HCT116 (cell line): ENCODE measurements at regions not wholly inside any gene's neighbourhood (a gene's known extent, or its start where the extent isn't known, plus 50 kb on each side); places are given as distances from the start of the nearest gene placed in this dataset.

ENCODE experiments used
- ATAC-seq: fragments of 200-7000 bp; cut with Tn5 transposase; 2 replicates; pipeline ENCODE4 v1.9.1; 2020; ENCODE audit warnings: mild to moderate bottlenecking, moderate library complexity
- BruUV-seq: library from RNA; stranded (reverse); fragments of 400-500 nt; replicated peaks from 2 replicates; lab custom pipeline; 2021; lab: Mats Ljungman, UMichigan
- CTCF ChIA-PET: fragments of 300-600 bp; sonication (Branson Sonifier 250); formaldehyde crosslinking; loops from one replicate; lab custom pipeline; 2021; ENCODE audit warnings: antibody characterized with exemption; lab: Charles Lee
- POLR2A ChIA-PET: fragments of 300-600, 350-600 bp; sonication (Branson Sonifier 250); formaldehyde crosslinking; loops from one replicate; lab custom pipeline; 2021; ENCODE audit warnings: antibody characterized with exemption; lab: Charles Lee
- RAD21 ChIA-PET, 2 experiments: fragments of 300-600 bp; sonication (Branson Sonifier 250); formaldehyde crosslinking; loops; one replicate each; lab custom pipeline; 2023; ENCODE audit warnings: low total read pairs in 2 of 2; ENCODE audit not compliant: uncharacterized antibody in 2 of 2, unreplicated experiment in 2 of 2, low non-redundant PET in 1 of 2; lab: Charles Lee
- DNase-seq: peaks from one replicate; pipeline ENCODE4 v3.0.0-alpha.2; 2010; ENCODE audit warnings: low read depth, low spot score
- H2AFZ ChIP-seq: fragments of 200-600 bp; shearing (Covaris generic), sonication (generic); 2 replicates; pipeline ENCODE4 v1.6.1; 2017; ENCODE audit warnings: low read depth, mixed run types, mixed read lengths, antibody characterized with exemption, low read length; ENCODE audit not compliant: poor library complexity, severe bottlenecking
- H3K27ac ChIP-seq: 2 replicates; pipeline ENCODE4 v1.5.1; 2012; ENCODE audit warnings: low read depth, low read length
- H3K27me3 ChIP-seq: fragments of 200-600 bp; sonication (generic); 2 replicates; pipeline ENCODE4 v1.6.1; 2016; ENCODE audit warnings: mixed run types, low read length, mixed read lengths; ENCODE audit not compliant: insufficient read depth
- H3K36me3 ChIP-seq, 2 experiments: fragments of 200-500 bp in 1 of 2; fragments of 200-600 bp in 1 of 2; sonication (Bioruptor generic) in 1 of 2; sonication (generic) in 1 of 2; 2 replicates each; pipeline versions ENCODE4 v1.5.1 to v1.6.1; 2014 to 2016; ENCODE audit warnings: low read length in 2 of 2, inconsistent platforms in 1 of 2, mixed read lengths in 1 of 2, mixed run types in 1 of 2; ENCODE audit not compliant: insufficient read depth in 2 of 2, control insufficient read depth in 1 of 2
- H3K4me1 ChIP-seq, 2 experiments: fragments of 200-600 bp in 1 of 2; sonication (generic) in 1 of 2; 2 replicates each; pipeline versions ENCODE4 v1.5.1 to v1.6.1; 2012 to 2017; ENCODE audit warnings: low read length in 2 of 2, inconsistent platforms in 1 of 2, mild to moderate bottlenecking in 1 of 2, mixed read lengths in 1 of 2, mixed run types in 1 of 2, moderate library complexity in 1 of 2; ENCODE audit not compliant: insufficient read depth in 2 of 2, control insufficient read depth in 1 of 2
- H3K4me2 ChIP-seq: fragments of 200-600 bp; sonication (generic); 2 replicates; pipeline ENCODE4 v1.6.1; 2017; ENCODE audit warnings: mixed run types, low read length, mixed read lengths
- H3K4me3 ChIP-seq, 2 experiments: fragments of 200-600 bp in 1 of 2; sonication (generic) in 1 of 2; replicated peaks in 1 of 2; 2 replicates each; pipeline ENCODE4 v1.5.1; 2011 to 2016; ENCODE audit warnings: low read length in 2 of 2, control low read depth in 1 of 2, low read depth in 1 of 2, mild to moderate bottlenecking in 1 of 2, mixed read lengths in 1 of 2, mixed run types in 1 of 2
- H3K79me2 ChIP-seq: fragments of 200-600 bp; sonication (generic); 2 replicates; pipeline ENCODE4 v1.6.1; 2017; ENCODE audit warnings: mild to moderate bottlenecking, mixed run types, low read length, moderate library complexity, mixed read lengths; ENCODE audit not compliant: insufficient read depth
- H3K9ac ChIP-seq: fragments of 200-600 bp; sonication (generic); 2 replicates; pipeline ENCODE4 v1.6.1; 2016; ENCODE audit warnings: low read length, mixed read lengths
- H3K9me2 ChIP-seq: fragments of 200-600 bp; sonication (generic), shearing (Covaris generic); 2 replicates; pipeline ENCODE4 v1.6.1; 2017; ENCODE audit warnings: mixed run types, mild to moderate bottlenecking, moderate library complexity; ENCODE audit not compliant: insufficient read depth
- H3K9me3 ChIP-seq, 2 experiments: fragments of 200-500 bp in 1 of 2; fragments of 200-600 bp in 1 of 2; sonication (Bioruptor generic) in 1 of 2; sonication (generic) in 1 of 2; 2 replicates each; pipeline ENCODE4 v1.6.1; 2014 to 2017; ENCODE audit warnings: low read length in 2 of 2, mixed read lengths in 2 of 2, inconsistent platforms in 1 of 2, low read depth in 1 of 2, mild to moderate bottlenecking in 1 of 2, mixed run types in 1 of 2, moderate library complexity in 1 of 2; ENCODE audit not compliant: control insufficient read depth in 1 of 2, insufficient read depth in 1 of 2
- H4K20me1 ChIP-seq: fragments of 200-600 bp; sonication (generic), shearing (Covaris generic); 2 replicates; pipeline ENCODE4 v1.6.1; 2017; ENCODE audit warnings: mixed run types, mild to moderate bottlenecking, moderate library complexity; ENCODE audit not compliant: insufficient read depth
- ATF3 ChIP-seq: IDR thresholded peaks from 2 replicates; pipeline ENCODE4 v1.6.1; 2012
- CEBPB ChIP-seq: IDR thresholded peaks from 2 replicates; pipeline ENCODE4 v1.6.1; 2012; ENCODE audit warnings: low read depth
- EZH2phosphoT487 ChIP-seq: fragments of 200-600 bp; IDR thresholded peaks from 2 replicates; pipeline ENCODE4 v1.6.1; 2018; ENCODE audit warnings: antibody characterized with exemption, borderline replicate concordance
- JUND ChIP-seq: IDR thresholded peaks from 2 replicates; pipeline ENCODE4 v1.6.1; 2012
- MAX ChIP-seq: IDR thresholded peaks from 2 replicates; pipeline ENCODE4 v1.6.1; 2012
- POLR2AphosphoS5 ChIP-seq: IDR thresholded peaks from 2 replicates; pipeline ENCODE4 v1.6.1; 2011; ENCODE audit warnings: mild to moderate bottlenecking, low read depth, low read length, moderate library complexity
- RAD21 ChIP-seq: IDR thresholded peaks from 2 replicates; pipeline ENCODE4 v1.6.1; 2012; ENCODE audit warnings: low read depth, mild to moderate bottlenecking
- REST ChIP-seq: IDR thresholded peaks from 2 replicates; pipeline ENCODE4 v1.6.1; 2012; ENCODE audit warnings: low read depth
- SIN3A ChIP-seq: IDR thresholded peaks from 2 replicates; pipeline ENCODE4 v1.6.1; 2012; ENCODE audit warnings: low read depth
- TCF7L2 ChIP-seq: IDR thresholded peaks from 2 replicates; pipeline ENCODE4 v1.7.0; 2011; ENCODE audit warnings: borderline replicate concordance, inconsistent platforms; ENCODE audit not compliant: insufficient read depth, insufficient read length; ENCODE audit errors: extremely low read depth
- YY1 ChIP-seq: IDR thresholded peaks from 2 replicates; pipeline ENCODE4 v1.6.1; 2011; ENCODE audit warnings: low read length, low read depth, moderate library complexity, mild to moderate bottlenecking; ENCODE audit not compliant: insufficient replicate concordance; ENCODE audit errors: extremely low read depth
- ZFX ChIP-seq: fragments of 450-650 bp; IDR thresholded peaks from 2 replicates; pipeline ENCODE4 v1.6.1; 2017
- ZNF274 ChIP-seq: fragments of 200-500 bp; sonication (Bioruptor generic); IDR thresholded peaks from 2 replicates; pipeline ENCODE4 v1.6.1; 2014; ENCODE audit warnings: mild to moderate bottlenecking, low read depth, low read length, inconsistent platforms
- intact Hi-C: fragments of 100-400 bp; cut with micrococcal nuclease; formaldehyde crosslinking; loops from 2 replicates; pipeline ENCODE4 v1.10.0; 2022
- TF ChIP-seq, protein P1 (sequence below), 3 experiments: fragments of 200-600 bp in 1 of 3; sonication (generic) in 1 of 3; IDR thresholded peaks in 2 of 3; conservative IDR thresholded peaks in 1 of 3; 2 replicates each; pipeline ENCODE4 v1.5.1; 2012 to 2017; ENCODE audit warnings: low read depth in 2 of 3, low read length in 2 of 3, antibody characterized with exemption in 1 of 3, borderline replicate concordance in 1 of 3, control low read depth in 1 of 3, mild to moderate bottlenecking in 1 of 3, mixed read lengths in 1 of 3, mixed run types in 1 of 3, moderate library complexity in 1 of 3; ENCODE audit not compliant: insufficient read depth in 1 of 3

DNA sequence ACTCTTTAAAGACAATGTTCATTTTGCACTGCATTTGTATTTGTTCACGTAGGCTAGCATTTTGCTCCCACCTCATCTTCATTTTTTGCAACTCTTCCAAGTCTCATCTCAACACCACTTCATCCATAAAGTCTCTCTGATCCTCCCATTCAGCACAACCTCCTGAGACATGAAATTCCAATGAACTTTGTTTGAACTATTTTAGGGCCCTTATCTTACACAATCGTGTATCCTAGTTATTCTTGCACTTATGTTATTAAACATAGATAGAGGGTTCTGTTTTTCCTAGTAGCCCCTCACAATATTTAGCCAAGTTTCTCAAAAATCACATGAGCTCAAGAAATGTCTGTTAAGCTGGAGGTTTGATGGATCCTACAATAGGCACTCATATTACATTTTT, 500.5 kb upstream of the ADAMTS5 start:
- ChIA-PET CTCF (no interaction called here), POLR2A (no interaction called here), RAD21 (no interaction called here)
- Histone ChIP-seq H3K4me1 (no peaks in the 10 kb centered on the region), H3K9me3 (peaks cover 12 to 29% of the 10 kb centered on the region in 2 experiments; a peak in 3 of 4 replicates), H2AFZ (no peak overlapping the region), H3K27me3 (no peaks in the 10 kb centered on the region), H3K9ac (no peak overlapping the region), H3K36me3 (no peaks in the 10 kb centered on the region), H3K4me3 (no peak overlapping the region), H3K9me2 (no peaks in the 10 kb centered on the region), H3K27ac (no peak overlapping the region), H4K20me1 (no peaks in the 10 kb centered on the region), H3K4me2 (no peak overlapping the region), H3K79me2 (no peaks in the 10 kb centered on the region)
- DNase-seq = no peak
- intact Hi-C loops = no loop called here
- TF ChIP-seq MAX = no peak
- no peak for TF ChIP-seq ZNF274
- no peak for TF ChIP-seq SIN3A
- TF ChIP-seq JUND = no peak
- no peak for TF ChIP-seq YY1
- TF ChIP-seq ATF3 = no peak
- TF ChIP-seq, protein P1, sequence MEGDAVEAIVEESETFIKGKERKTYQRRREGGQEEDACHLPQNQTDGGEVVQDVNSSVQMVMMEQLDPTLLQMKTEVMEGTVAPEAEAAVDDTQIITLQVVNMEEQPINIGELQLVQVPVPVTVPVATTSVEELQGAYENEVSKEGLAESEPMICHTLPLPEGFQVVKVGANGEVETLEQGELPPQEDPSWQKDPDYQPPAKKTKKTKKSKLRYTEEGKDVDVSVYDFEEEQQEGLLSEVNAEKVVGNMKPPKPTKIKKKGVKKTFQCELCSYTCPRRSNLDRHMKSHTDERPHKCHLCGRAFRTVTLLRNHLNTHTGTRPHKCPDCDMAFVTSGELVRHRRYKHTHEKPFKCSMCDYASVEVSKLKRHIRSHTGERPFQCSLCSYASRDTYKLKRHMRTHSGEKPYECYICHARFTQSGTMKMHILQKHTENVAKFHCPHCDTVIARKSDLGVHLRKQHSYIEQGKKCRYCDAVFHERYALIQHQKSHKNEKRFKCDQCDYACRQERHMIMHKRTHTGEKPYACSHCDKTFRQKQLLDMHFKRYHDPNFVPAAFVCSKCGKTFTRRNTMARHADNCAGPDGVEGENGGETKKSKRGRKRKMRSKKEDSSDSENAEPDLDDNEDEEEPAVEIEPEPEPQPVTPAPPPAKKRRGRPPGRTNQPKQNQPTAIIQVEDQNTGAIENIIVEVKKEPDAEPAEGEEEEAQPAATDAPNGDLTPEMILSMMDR (IDR thresholded peaks at IDR 0.05 in 2 of 3, conservative IDR thresholded peaks at IDR 0.05 in 1 of 3; ENCODE audit: borderline replicate concordance in 1 of 3, insufficient read depth in 1 of 3, low read depth in 2 of 3, low read length in 2 of 3) = no peak
- no TSS peak for BruUV-seq
- ATAC-seq = no peak

GRCh38 chr21:27466140-27466539, 499.3 kb upstream of the ADAMTS5 start:
- intact Hi-C loops = no loop called here
- ChIA-PET POLR2A (no interaction called here), CTCF (no interaction called here), RAD21 (no interaction called here)
- Histone ChIP-seq H3K36me3 (no peaks in the 10 kb centered on the region), H4K20me1 (no peaks in the 10 kb centered on the region), H3K9me3 (peaks cover 18 to 35% of the 10 kb centered on the region in 2 experiments; a peak in 3 of 4 replicates), H3K4me3 (no peak overlapping the region), H3K4me1 (no peaks in the 10 kb centered on the region), H3K9me2 (no peaks in the 10 kb centered on the region), H3K79me2 (no peaks in the 10 kb centered on the region), H3K4me2 (no peak overlapping the region), H2AFZ (no peak overlapping the region), H3K9ac (no peak overlapping the region), H3K27me3 (no peaks in the 10 kb centered on the region), H3K27ac (no peak overlapping the region)
- BruUV-seq = no TSS peak
- ATAC-seq (no peak), DNase-seq (no peak)
- TF ChIP-seq ZFX (no peak), MAX (no peak), POLR2AphosphoS5 (no peak), CEBPB (no peak), ATF3 (no peak), REST (no peak), TCF7L2 (no peak), JUND (no peak), EZH2phosphoT487 (no peak), RAD21 (no peak)
